Duodenal mucosa (tissue), 2 donors: ENCODE measurements at regions not wholly inside any gene's neighbourhood (a gene's known extent, or its start where the extent isn't known, plus 50 kb on each side); places are given as distances from the start of the nearest gene placed in this dataset.
"Not testable (repeated sequence)": the region's sequence is repeated elsewhere in the genome, so short reads cannot be mapped to it uniquely, and the experiment has no call there.

Experiments
- H3K27ac ChIP-seq: one replicate; pipeline ENCODE4 v1.7.0; 2013; ENCODE audit warnings: low read depth, low read length
- H3K27me3 ChIP-seq, 2 donors: one replicate each; pipeline ENCODE4 v1.7.0; 2013; ENCODE audit warnings: low read length in 2 of 2, control low read depth in 1 of 2; ENCODE audit not compliant: insufficient read depth in 2 of 2, control insufficient read depth in 1 of 2
- H3K36me3 ChIP-seq, 2 donors: one replicate each; pipeline ENCODE4 v1.7.0; 2013; ENCODE audit warnings: low read length in 2 of 2, control low read depth in 1 of 2; ENCODE audit not compliant: insufficient read depth in 2 of 2, control insufficient read depth in 1 of 2
- H3K4me1 ChIP-seq, 2 donors: one replicate each; pipeline ENCODE4 v1.7.0; 2013; ENCODE audit warnings: low read length in 2 of 2, control low read depth in 1 of 2; ENCODE audit not compliant: insufficient read depth in 2 of 2, control insufficient read depth in 1 of 2
- H3K4me3 ChIP-seq, 2 donors: one replicate each; pipeline ENCODE4 v1.7.0; 2013; ENCODE audit warnings: low read length in 2 of 2, low read depth in 1 of 2
- H3K9ac ChIP-seq, 2 donors: one replicate each; pipeline ENCODE4 v1.7.0; 2013; ENCODE audit warnings: low read length in 2 of 2, low read depth in 1 of 2
- H3K9me3 ChIP-seq, 2 donors: one replicate each; pipeline ENCODE4 v1.7.0; 2013; ENCODE audit warnings: low read length in 2 of 2, control low read depth in 1 of 2; ENCODE audit not compliant: control insufficient read depth in 1 of 2

GRCh38 chr18:51508410-51508809 is 310.9 kb upstream of the MEX3C start:
- H3K27me3 ChIP-seq, H3K4me3 ChIP-seq, H3K36me3 ChIP-seq, H3K9ac ChIP-seq, H3K4me1 ChIP-seq, H3K27ac ChIP-seq, H3K9me3 ChIP-seq: not testable (repeated sequence)

- Histone ChIP-seq H3K36me3 (no peaks in the 10 kb centered on the region), H3K27me3 (no peaks in the 10 kb centered on the region), H3K9ac (no peak overlapping the region), H3K27ac (no peak overlapping the region), H3K4me3 (no peak overlapping the region), H3K4me1 (no peaks in the 10 kb centered on the region), H3K9me3 (peaks cover 0 to 2% of the 10 kb centered on the region in 2 donors)
Observed at GRCh38 chr18:51510020-51510419, 312.5 kb upstream of the MEX3C start.

GRCh38 chr18:51513517-51513916 is 316.0 kb upstream of the MEX3C start:
- H3K27ac ChIP-seq, result no peak overlapping the region
- H3K36me3 ChIP-seq, result no peaks in the 10 kb centered on the region
- no peaks in the 10 kb centered on the region for H3K9me3 ChIP-seq
- H3K4me1 ChIP-seq, result no peaks in the 10 kb centered on the region
- no peaks in the 10 kb centered on the region for H3K27me3 ChIP-seq
- no peak overlapping the region for H3K4me3 ChIP-seq
- H3K9ac ChIP-seq, result no peak overlapping the region

GRCh38 chr18:51514128-51514527 is 316.6 kb upstream of the MEX3C start:
- Histone ChIP-seq H3K27me3 (no peaks in the 10 kb centered on the region), H3K27ac (no peak overlapping the region), H3K9ac (no peak overlapping the region), H3K4me3 (no peak overlapping the region), H3K4me1 (no peaks in the 10 kb centered on the region), H3K9me3 (no peaks in the 10 kb centered on the region), H3K36me3 (no peaks in the 10 kb centered on the region)

GRCh38 chr18:51516478-51517038 is 319.1 kb upstream of the MEX3C start:
- Histone ChIP-seq H3K9me3 (no peaks in the 10 kb centered on the region), H3K27me3 (no peaks in the 10 kb centered on the region), H3K36me3 (no peaks in the 10 kb centered on the region), H3K9ac (no peak overlapping the region), H3K4me3 (no peak overlapping the region), H3K4me1 (no peaks in the 10 kb centered on the region), H3K27ac (no peak overlapping the region)

- H3K9me3 ChIP-seq, result no peaks in the 10 kb centered on the region
- no peaks in the 10 kb centered on the region for H3K36me3 ChIP-seq
- H3K27ac ChIP-seq, result no peak overlapping the region
- H3K4me3 ChIP-seq, result no peak overlapping the region
- H3K9ac ChIP-seq, result no peak overlapping the region
- H3K4me1 ChIP-seq, result no peaks in the 10 kb centered on the region
- H3K27me3 ChIP-seq, result peaks cover 0 to 3% of the 10 kb centered on the region in 2 donors
Observed at GRCh38 chr18:51519571-51519970, 322.1 kb upstream of the MEX3C start.

GRCh38 chr18:51520676-51521180 is 323.2 kb upstream of the MEX3C start:
- Histone ChIP-seq H3K4me1 (no peaks in the 10 kb centered on the region), H3K27me3 (peaks cover 0 to 3% of the 10 kb centered on the region in 2 donors), H3K9ac (no peak overlapping the region), H3K4me3 (no peak overlapping the region), H3K9me3 (no peaks in the 10 kb centered on the region), H3K27ac (no peak overlapping the region), H3K36me3 (no peaks in the 10 kb centered on the region)

- no peak overlapping the region for H3K9ac ChIP-seq
- no peak overlapping the region for H3K27ac ChIP-seq
- no peaks in the 10 kb centered on the region for H3K36me3 ChIP-seq
- H3K4me3 ChIP-seq, result no peak overlapping the region
- H3K27me3 ChIP-seq, result peaks cover 0 to 3% of the 10 kb centered on the region in 2 donors
- H3K4me1 ChIP-seq, result no peaks in the 10 kb centered on the region
- H3K9me3 ChIP-seq, result no peaks in the 10 kb centered on the region
Observed at GRCh38 chr18:51522338-51522737, 324.9 kb upstream of the MEX3C start.

- H3K4me1 ChIP-seq, result no peaks in the 10 kb centered on the region
- H3K9ac ChIP-seq, result no peak overlapping the region
- peaks cover 0 to 3% of the 10 kb centered on the region in 2 donors for H3K27me3 ChIP-seq
- no peak overlapping the region for H3K4me3 ChIP-seq
- H3K9me3 ChIP-seq, result no peaks in the 10 kb centered on the region
- no peak overlapping the region for H3K27ac ChIP-seq
- H3K36me3 ChIP-seq, result no peaks in the 10 kb centered on the region
Observed at GRCh38 chr18:51522821-51523220, 325.3 kb upstream of the MEX3C start.

- no peaks in the 10 kb centered on the region for H3K9me3 ChIP-seq
- H3K4me1 ChIP-seq, result no peaks in the 10 kb centered on the region
- peaks cover 0 to 3% of the 10 kb centered on the region in 2 donors for H3K27me3 ChIP-seq
- H3K4me3 ChIP-seq, result no peak overlapping the region
- no peaks in the 10 kb centered on the region for H3K36me3 ChIP-seq
- no peak overlapping the region for H3K27ac ChIP-seq
- H3K9ac ChIP-seq, result no peak overlapping the region
Observed at GRCh38 chr18:51523671-51524070, 326.2 kb upstream of the MEX3C start.
